Body of pancreas (tissue), 4 donors: ENCODE measurements at regions not wholly inside any gene's neighbourhood (a gene's known extent, or its start where the extent isn't known, plus 50 kb on each side); places are given as distances from the start of the nearest gene placed in this dataset.

Source experiments
- POLR2A ChIP-seq, 3 donors: fragments of 450-650 bp; IDR thresholded peaks; one replicate each; pipeline ENCODE4 v1.6.1; 2016; ENCODE audit warnings: antibody characterized with exemption in 3 of 3, mild to moderate bottlenecking in 2 of 3
- TF ChIP-seq, protein P1 (sequence below), 7 experiments: fragments of 450-650 bp in 4 of 7; fragments of 200-600 bp in 3 of 7; sonication (generic) in 3 of 7; IDR thresholded peaks; one replicate each; pipeline ENCODE4 v1.5.1; 2016 to 2019; ENCODE audit warnings: antibody characterized with exemption in 7 of 7

DNA sequence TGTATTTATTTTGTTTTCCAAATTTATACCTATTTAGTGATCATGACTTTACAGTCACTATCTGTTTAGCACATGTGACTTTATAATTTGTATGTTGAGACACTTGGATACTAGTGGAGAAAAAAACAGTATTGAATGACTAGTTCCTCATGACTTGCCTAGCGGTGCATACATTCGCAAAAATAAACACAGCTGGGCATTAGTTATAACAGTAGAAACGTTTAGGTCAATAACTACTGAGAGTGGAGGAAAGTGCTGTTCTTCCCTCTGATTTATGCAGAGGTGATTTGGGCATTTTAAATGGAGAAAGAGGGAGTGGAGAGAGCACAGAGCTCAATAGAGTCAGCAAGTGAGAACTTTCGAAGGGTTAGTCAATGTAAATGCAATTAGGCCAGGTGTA, 1679.0 kb upstream of the B3GALT2 start:
- TF ChIP-seq, protein P1, sequence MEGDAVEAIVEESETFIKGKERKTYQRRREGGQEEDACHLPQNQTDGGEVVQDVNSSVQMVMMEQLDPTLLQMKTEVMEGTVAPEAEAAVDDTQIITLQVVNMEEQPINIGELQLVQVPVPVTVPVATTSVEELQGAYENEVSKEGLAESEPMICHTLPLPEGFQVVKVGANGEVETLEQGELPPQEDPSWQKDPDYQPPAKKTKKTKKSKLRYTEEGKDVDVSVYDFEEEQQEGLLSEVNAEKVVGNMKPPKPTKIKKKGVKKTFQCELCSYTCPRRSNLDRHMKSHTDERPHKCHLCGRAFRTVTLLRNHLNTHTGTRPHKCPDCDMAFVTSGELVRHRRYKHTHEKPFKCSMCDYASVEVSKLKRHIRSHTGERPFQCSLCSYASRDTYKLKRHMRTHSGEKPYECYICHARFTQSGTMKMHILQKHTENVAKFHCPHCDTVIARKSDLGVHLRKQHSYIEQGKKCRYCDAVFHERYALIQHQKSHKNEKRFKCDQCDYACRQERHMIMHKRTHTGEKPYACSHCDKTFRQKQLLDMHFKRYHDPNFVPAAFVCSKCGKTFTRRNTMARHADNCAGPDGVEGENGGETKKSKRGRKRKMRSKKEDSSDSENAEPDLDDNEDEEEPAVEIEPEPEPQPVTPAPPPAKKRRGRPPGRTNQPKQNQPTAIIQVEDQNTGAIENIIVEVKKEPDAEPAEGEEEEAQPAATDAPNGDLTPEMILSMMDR (IDR thresholded peaks at IDR 0.05), result no peak
- no peak for TF ChIP-seq POLR2A (IDR thresholded peaks at IDR 0.05)
